GM23248 (cell line): ENCODE measurements at regions not wholly inside any gene's neighbourhood (a gene's known extent, or its start where the extent isn't known, plus 50 kb on each side); places are given as distances from the start of the nearest gene placed in this dataset.

Experiments used
- DNase-seq: peaks from one replicate; pipeline ENCODE4 v3.0.0-alpha.2; 2015
- H2AFZ ChIP-seq: fragments of 200-600 bp; sonication (generic); 2 replicates; pipeline ENCODE4 v1.6.1; 2016; ENCODE audit warnings: antibody characterized with exemption
- H3F3A ChIP-seq: fragments of 200-600 bp; sonication (generic); 2 replicates; pipeline ENCODE4 v1.6.1; 2016; ENCODE audit warnings: mild to moderate bottlenecking, antibody characterized with exemption, mixed run types; ENCODE audit not compliant: insufficient read depth
- H3K27ac ChIP-seq: fragments of 200-600 bp; sonication (generic); 2 replicates; pipeline ENCODE4 v1.5.1; 2016; ENCODE audit warnings: mild to moderate bottlenecking
- H3K27me3 ChIP-seq: fragments of 200-600 bp; sonication (generic); replicated peaks from 2 replicates; pipeline ENCODE4 v1.6.1; 2016; ENCODE audit warnings: mild to moderate bottlenecking; ENCODE audit not compliant: insufficient read depth
- H3K36me3 ChIP-seq: fragments of 200-600 bp; sonication (generic); 2 replicates; pipeline ENCODE4 v1.6.1; 2016; ENCODE audit warnings: low read depth, mild to moderate bottlenecking
- H3K4me1 ChIP-seq: fragments of 200-600 bp; sonication (generic); 2 replicates; pipeline ENCODE4 v1.6.1; 2016; ENCODE audit warnings: mild to moderate bottlenecking; ENCODE audit not compliant: insufficient read depth
- H3K4me2 ChIP-seq: fragments of 200-600 bp; sonication (generic); one replicate; pipeline ENCODE4 v1.6.1; 2016; ENCODE audit warnings: mild to moderate bottlenecking; ENCODE audit not compliant: unreplicated experiment
- H3K4me3 ChIP-seq: fragments of 200-600 bp; sonication (generic); 2 replicates; pipeline ENCODE4 v1.5.1; 2016; ENCODE audit warnings: mild to moderate bottlenecking
- H3K79me2 ChIP-seq: fragments of 200-600 bp; sonication (generic); 2 replicates; pipeline ENCODE4 v1.6.1; 2016; ENCODE audit warnings: mild to moderate bottlenecking; ENCODE audit not compliant: insufficient read depth
- H3K9ac ChIP-seq: fragments of 200-600 bp; sonication (generic); 2 replicates; pipeline ENCODE4 v1.6.1; 2016; ENCODE audit warnings: mild to moderate bottlenecking
- H3K9me2 ChIP-seq: fragments of 200-600 bp; sonication (generic); 2 replicates; pipeline ENCODE4 v1.6.1; 2016; ENCODE audit warnings: mixed run types, mild to moderate bottlenecking, moderate library complexity; ENCODE audit not compliant: insufficient read depth
- H3K9me3 ChIP-seq: fragments of 200-600 bp; sonication (generic); one replicate; pipeline ENCODE4 v1.6.1; 2017; ENCODE audit warnings: low read depth
- H4K20me1 ChIP-seq: fragments of 200-600 bp; sonication (generic); 2 replicates; pipeline ENCODE4 v1.6.0; 2016; ENCODE audit not compliant: insufficient read depth
- EZH2 ChIP-seq: fragments of 200-600 bp; sonication (generic); IDR thresholded peaks from 2 replicates; pipeline ENCODE4 v1.6.1; 2018; ENCODE audit warnings: antibody characterized with exemption, mild to moderate bottlenecking; ENCODE audit not compliant: insufficient read depth, poor library complexity, severe bottlenecking
- EZH2phosphoT487 ChIP-seq: fragments of 200-600 bp; sonication (generic); IDR thresholded peaks from 2 replicates; pipeline ENCODE4 v1.6.1; 2018; ENCODE audit warnings: antibody characterized with exemption, moderate library complexity, mild to moderate bottlenecking, low read depth; ENCODE audit not compliant: insufficient read depth
- WGBS, 2 experiments: methylation state at CpG; one replicate each; pipeline ENCODE4 v1.1.6; 2015 to 2017; ENCODE audit warnings: low lambda C conversion rate in 2 of 2, low coverage in 1 of 2; ENCODE audit errors: missing lambda C conversion rate in 2 of 2; 5-methylcytosine and 5-hydroxymethylcytosine counted together
- in situ Hi-C: fragments of 300-500 bp; cut with MboI; formaldehyde crosslinking; loops from 2 replicates; pipeline ENCODE4 v1.15.0; 2020

DNA sequence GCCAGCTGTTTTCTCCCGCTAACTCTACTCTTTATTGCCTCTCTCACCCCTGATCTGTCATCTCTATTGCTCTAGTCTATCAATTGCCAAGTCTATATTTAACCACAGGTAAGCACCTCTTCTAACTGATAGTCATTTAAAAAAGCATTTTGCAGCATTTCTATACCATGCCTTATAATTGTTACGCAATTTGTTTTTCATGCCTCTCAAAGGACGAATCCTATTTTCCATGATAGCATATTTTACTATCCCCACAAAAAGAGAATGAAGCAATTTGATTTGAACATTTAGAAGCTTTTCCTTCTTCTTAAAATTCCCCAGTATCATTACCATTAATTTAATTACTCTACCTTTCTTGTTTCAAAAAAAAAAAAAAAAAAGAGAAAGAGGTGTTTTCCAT, 432.8 kb upstream of the ZP4 start:
- no peak for DNase-seq
- Histone ChIP-seq H3K4me3 (no peak overlapping the region), H3K27me3 (no peaks in the 10 kb centered on the region), H3K36me3 (no peaks in the 10 kb centered on the region), H3K4me2 (no peak overlapping the region), H3K27ac (no peak overlapping the region), H3F3A (no peaks in the 10 kb centered on the region), H4K20me1 (no peaks in the 10 kb centered on the region), H3K4me1 (no peaks in the 10 kb centered on the region), H3K9me3 (no peaks in the 10 kb centered on the region), H2AFZ (no peak overlapping the region), H3K9me2 (no peaks in the 10 kb centered on the region), H3K79me2 (no peaks in the 10 kb centered on the region), H3K9ac (no peak overlapping the region)
- WGBS, 2 experiments = 32 to 33% methylated on average over 3 of the region's 3 CpGs
- in situ Hi-C loops = no loop called here
- TF ChIP-seq EZH2 (no peak), EZH2phosphoT487 (no peak)

DNA sequence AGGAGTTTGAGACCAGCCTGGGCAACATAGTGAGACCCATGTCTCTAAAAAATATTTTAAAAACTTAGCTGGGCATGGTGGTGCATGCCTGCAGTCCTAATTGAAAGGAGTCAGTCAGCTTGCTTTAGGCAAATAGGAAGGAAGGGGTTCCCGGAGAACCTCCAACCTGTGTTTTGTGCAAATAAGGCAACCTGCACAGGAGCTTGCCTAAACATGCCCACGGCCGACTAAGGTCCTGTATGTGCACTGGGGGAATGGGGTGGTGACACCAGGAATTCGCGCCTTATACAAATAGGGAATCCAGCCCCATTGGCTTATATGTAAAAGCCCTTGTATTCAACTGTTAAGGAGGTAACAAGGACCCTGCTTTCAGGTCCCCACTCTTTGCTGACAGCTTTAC, 429.2 kb upstream of the ZP4 start:
- no peak overlapping the region for H2AFZ ChIP-seq
- no peaks in the 10 kb centered on the region for H3K4me1 ChIP-seq
- TF ChIP-seq EZH2 (no peak), EZH2phosphoT487 (no peak)
- H3K27ac ChIP-seq = no peak overlapping the region
- no peak overlapping the region for H3K4me2 ChIP-seq
- no peak for DNase-seq
- H3F3A ChIP-seq = no peaks in the 10 kb centered on the region
- no peaks in the 10 kb centered on the region for H3K9me3 ChIP-seq
- H3K9me2 ChIP-seq = no peaks in the 10 kb centered on the region
- no peaks in the 10 kb centered on the region for H3K27me3 ChIP-seq
- 32 to 38% methylated on average over 5 of the region's 5 CpGs for WGBS, 2 experiments
- in situ Hi-C loops = no loop called here
- no peaks in the 10 kb centered on the region for H3K36me3 ChIP-seq
- no peak overlapping the region for H3K9ac ChIP-seq
- no peak overlapping the region for H3K4me3 ChIP-seq
- no peaks in the 10 kb centered on the region for H4K20me1 ChIP-seq
- H3K79me2 ChIP-seq = no peaks in the 10 kb centered on the region

DNA sequence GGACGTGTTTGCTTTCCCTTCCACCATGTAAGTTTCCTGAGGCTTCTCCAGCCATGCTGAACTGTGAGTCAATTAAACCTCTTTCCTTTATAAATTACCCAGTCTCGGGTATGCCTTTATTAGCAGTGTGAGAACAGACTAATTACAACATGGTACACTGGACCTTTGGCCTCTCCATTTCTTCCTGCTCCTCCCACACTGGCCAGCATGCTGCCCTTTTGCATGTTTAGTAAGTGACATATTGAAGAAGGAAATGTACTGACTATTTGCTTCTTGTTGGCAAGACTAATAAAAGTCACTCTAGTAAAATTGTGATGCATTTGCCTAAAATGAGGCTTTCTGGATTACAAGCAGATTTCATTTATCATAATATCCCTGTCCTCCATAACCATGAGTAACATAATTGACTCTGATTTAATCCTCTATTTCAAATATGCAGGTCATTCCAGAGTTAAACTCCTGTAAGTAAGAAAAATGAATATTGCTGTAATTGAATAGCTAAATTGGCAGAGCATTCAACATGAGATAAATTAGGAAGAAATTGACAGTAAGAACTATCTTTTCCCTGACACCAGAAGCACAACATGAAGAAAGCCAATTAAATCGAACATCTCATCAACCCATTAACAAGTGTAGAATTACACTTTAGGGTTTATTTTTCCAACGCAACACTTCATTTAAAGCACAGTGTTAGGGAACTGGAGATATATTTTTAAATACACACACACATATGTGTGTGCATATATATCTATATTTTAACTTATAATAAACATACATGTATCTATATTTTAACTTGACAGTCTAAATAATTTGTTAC, 427.8 kb upstream of the ZP4 start:
- no peaks in the 10 kb centered on the region for H4K20me1 ChIP-seq
- no peaks in the 10 kb centered on the region for H3K79me2 ChIP-seq
- no peak for DNase-seq
- no peak for TF ChIP-seq EZH2phosphoT487
- TF ChIP-seq EZH2 = no peak
- no peaks in the 10 kb centered on the region for H3K27me3 ChIP-seq
- H3K9me3 ChIP-seq = no peaks in the 10 kb centered on the region
- H3K4me2 ChIP-seq = no peak overlapping the region
- no peak overlapping the region for H2AFZ ChIP-seq
- H3K27ac ChIP-seq = no peak overlapping the region
- in situ Hi-C loops = no loop called here
- 16 to 17% methylated on average over 4 of the region's 4 CpGs for WGBS, 2 experiments
- no peaks in the 10 kb centered on the region for H3F3A ChIP-seq
- no peaks in the 10 kb centered on the region for H3K36me3 ChIP-seq
- H3K9ac ChIP-seq = no peak overlapping the region
- H3K4me1 ChIP-seq = no peaks in the 10 kb centered on the region
- H3K9me2 ChIP-seq = no peaks in the 10 kb centered on the region
- H3K4me3 ChIP-seq = no peak overlapping the region

DNA sequence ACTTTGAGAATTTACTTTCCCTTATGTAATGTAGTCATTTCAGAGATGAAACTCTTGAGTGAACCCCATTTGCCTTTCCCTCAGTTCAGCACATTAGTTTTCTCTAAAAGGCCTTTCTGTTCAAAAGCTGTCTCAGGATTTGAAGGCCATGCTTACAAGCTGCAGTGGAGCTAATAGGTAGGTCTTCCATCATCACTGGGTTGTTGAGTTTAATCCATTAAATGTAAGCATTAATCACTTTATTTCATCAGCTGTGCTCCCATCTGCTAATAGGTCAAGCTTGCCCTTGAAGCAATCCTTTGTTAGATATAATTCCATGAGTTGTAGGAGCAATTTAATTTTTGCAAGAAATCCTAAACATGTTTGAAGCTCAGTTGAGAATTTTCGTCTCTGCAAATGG, 422.2 kb upstream of the ZP4 start:
- DNase-seq = no peak
- H3F3A ChIP-seq = no peaks in the 10 kb centered on the region
- H2AFZ ChIP-seq = no peak overlapping the region
- no peak overlapping the region for H3K27ac ChIP-seq
- no peak overlapping the region for H3K4me2 ChIP-seq
- H3K4me1 ChIP-seq = no peaks in the 10 kb centered on the region
- no peak overlapping the region for H3K9ac ChIP-seq
- in situ Hi-C loops = no loop called here
- H4K20me1 ChIP-seq = no peaks in the 10 kb centered on the region
- no peak overlapping the region for H3K4me3 ChIP-seq
- no peak for TF ChIP-seq EZH2phosphoT487
- no peak for TF ChIP-seq EZH2
- WGBS, 2 experiments = 7 to 12% methylated on average over 1 of the region's 1 CpG
- H3K36me3 ChIP-seq = no peaks in the 10 kb centered on the region
- H3K27me3 ChIP-seq = no peaks in the 10 kb centered on the region
- no peaks in the 10 kb centered on the region for H3K9me3 ChIP-seq
- no peaks in the 10 kb centered on the region for H3K79me2 ChIP-seq
- no peaks in the 10 kb centered on the region for H3K9me2 ChIP-seq
